GM12892 (cell line): ENCODE measurements at regions not wholly inside any gene's neighbourhood (a gene's known extent, or its start where the extent isn't known, plus 50 kb on each side); places are given as distances from the start of the nearest gene placed in this dataset.

Source experiments
- DNase-seq: peaks from one replicate; pipeline ENCODE4 v3.0.0; 2011; ENCODE audit not compliant: insufficient read length
- FAIRE-seq: peaks from 2 replicates; lab custom pipeline; 2011; peaks lifted over from hg19 to GRCh38; lab: Jason Lieb, UNC
- POLR2A ChIP-seq: IDR thresholded peaks from 2 replicates; pipeline ENCODE4 v1.6.1; 2011; ENCODE audit warnings: low read depth, low read length, control low read depth
- POLR2AphosphoS5 ChIP-seq: IDR thresholded peaks from 2 replicates; pipeline ENCODE4 v1.6.1; 2011; ENCODE audit warnings: low read depth, low read length, control low read depth
- TAF1 ChIP-seq: IDR thresholded peaks from 2 replicates; pipeline ENCODE4 v1.6.1; 2011; ENCODE audit warnings: low read depth, mild to moderate bottlenecking, control low read depth, low read length, borderline replicate concordance

DNA sequence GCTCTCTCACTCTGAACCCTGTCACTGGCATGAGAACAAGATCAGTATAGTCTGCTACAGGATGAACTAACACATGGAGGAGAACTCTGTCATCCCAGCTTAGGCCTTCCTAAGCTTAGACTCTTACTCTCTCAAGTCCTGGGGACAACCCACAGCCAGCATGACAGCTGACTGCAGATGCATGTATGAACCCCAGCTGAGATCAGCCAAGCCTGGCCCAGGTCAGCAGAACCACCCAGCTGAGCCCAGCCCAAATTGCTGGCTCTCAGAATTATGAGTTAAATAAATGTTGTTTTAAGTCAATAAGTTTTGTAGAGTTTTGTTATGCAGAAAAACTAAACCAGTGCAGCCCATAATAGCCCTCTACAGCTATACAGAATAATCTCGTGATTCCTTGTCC, 287.3 kb downstream of the TNS1 start:
- DNase-seq (no peak), FAIRE-seq (no peak)
- no peak for TF ChIP-seq TAF1
- no peak for TF ChIP-seq POLR2A
- TF ChIP-seq POLR2AphosphoS5, result no peak

- no peak for TF ChIP-seq POLR2AphosphoS5
- TF ChIP-seq POLR2A, result no peak
- TF ChIP-seq TAF1, result no peak
- FAIRE-seq (no peak), DNase-seq (no peak)
Observed at GRCh38 chr2:217714287-217714751, 288.5 kb downstream of the TNS1 start.

- DNase-seq, result peak; percentile 42
- no peak for TF ChIP-seq POLR2A
- no peak for TF ChIP-seq POLR2AphosphoS5
- TF ChIP-seq TAF1, result no peak
- FAIRE-seq, result peak; percentile 92
Observed at GRCh38 chr2:217713395-217714286, 289.2 kb downstream of the TNS1 start.

DNA sequence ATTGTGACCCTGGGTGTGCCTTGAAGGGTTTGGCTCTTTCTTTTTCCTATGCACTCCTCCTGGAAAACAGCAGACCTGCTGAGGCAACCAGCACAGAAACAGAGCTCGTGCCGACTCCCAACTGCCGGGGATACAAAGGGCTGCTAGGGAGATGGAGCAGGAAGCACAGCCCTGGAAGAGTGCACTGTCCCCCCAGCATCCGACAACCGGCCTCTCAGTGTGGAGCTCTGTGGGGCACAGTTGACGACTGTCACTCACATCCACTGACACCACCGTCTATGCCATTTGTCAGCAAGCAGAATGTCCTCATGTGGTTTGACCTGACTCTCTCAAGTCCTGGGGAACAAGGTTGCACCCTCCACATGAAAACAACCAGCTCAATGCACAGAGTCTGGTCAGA, 290.4 kb downstream of the TNS1 start:
- DNase-seq (no peak), FAIRE-seq (no peak)
- TF ChIP-seq TAF1, result no peak

DNA sequence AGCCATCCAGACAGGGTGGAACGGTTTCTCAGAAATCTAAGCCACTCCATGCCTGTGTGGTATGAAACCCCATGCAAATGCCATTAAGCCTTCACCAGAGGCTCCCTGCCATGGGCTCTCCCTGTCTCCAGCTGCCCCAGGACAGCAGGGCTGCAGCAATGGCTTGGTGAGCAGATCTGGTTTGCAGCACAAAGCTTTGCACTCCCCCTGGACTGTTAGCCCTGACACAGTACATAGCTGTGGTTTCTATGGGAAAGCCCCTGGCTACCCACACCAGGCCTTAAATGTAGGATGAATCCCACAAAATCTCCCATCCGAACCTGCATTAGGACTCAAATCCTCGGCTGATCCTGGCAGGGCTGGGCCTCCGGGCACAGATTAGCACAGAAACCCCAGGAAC, 291.6 kb downstream of the TNS1 start:
- TF ChIP-seq POLR2AphosphoS5 (no peak), POLR2A (no peak), TAF1 (no peak)

DNA sequence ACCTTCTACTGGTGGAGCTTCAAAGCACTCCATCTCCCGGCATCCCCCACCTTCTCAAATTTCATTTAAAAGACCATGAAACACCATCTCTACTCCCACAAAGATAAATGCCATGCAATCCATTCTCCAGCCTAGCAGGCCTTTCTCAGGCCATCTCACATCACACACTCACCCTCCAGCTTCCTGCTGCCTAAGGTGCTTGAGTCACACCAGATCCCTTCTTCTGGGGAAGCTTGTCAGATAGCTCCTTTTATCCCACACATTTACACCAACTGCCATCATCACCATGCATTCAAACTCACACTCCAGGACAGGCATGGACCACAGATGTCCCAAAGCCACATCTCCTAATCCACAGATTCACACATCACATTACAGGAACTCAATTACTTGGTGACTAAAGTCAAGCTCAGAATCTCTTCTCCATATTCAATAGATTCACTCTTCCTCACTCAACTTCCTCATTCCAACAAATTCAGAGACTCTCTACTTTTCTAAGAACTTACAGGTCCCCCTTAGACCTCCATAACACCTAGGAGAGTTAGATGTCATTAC, 292.5 kb downstream of the TNS1 start:
- no peak for TF ChIP-seq TAF1
- no peak for TF ChIP-seq POLR2A
- TF ChIP-seq POLR2AphosphoS5, result no peak
- DNase-seq (no peak), FAIRE-seq (no peak)

More for the DNA sequence above, 291.6 kb downstream of the TNS1 start:
- FAIRE-seq (no peak), DNase-seq (no peak)

GRCh38 chr2:217709478-217710210, 293.2 kb downstream of the TNS1 start:
- FAIRE-seq, result no peak

GRCh38 chr2:217707131-217707611, 295.6 kb downstream of the TNS1 start:
- no peak for DNase-seq
- FAIRE-seq, result no peak
- TF ChIP-seq POLR2AphosphoS5, result no peak
- no peak for TF ChIP-seq POLR2A
- no peak for TF ChIP-seq TAF1

More at GRCh38 chr2:217709478-217710210, 293.2 kb downstream of the TNS1 start:
- DNase-seq, result no peak
- TF ChIP-seq POLR2AphosphoS5, result no peak
- no peak for TF ChIP-seq TAF1
- no peak for TF ChIP-seq POLR2A

GRCh38 chr2:217706513-217706912, 296.3 kb downstream of the TNS1 start:
- TF ChIP-seq POLR2A (no peak), POLR2AphosphoS5 (no peak), TAF1 (no peak)
- FAIRE-seq (no peak), DNase-seq (no peak)

DNA sequence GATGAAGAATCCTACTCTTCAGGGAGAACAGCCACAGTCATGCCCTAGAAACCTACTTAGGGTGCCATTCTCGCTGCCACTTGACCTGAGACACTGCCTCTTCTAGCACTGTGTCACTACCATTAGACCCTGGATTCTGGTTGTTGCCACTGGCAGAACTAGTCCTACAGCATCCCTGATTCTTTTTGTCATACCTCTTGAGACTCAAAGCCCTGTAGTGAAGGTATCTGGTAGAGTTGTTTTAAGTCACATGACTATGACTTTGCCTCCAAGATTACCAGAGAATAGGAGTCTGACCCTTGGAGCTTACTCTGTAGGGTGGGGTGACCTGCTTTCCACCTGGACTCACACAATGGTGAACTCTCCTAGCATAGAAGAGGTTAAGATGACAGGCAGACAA, 296.7 kb downstream of the TNS1 start:
- TF ChIP-seq POLR2A, result no peak
- TF ChIP-seq POLR2AphosphoS5, result no peak
- TF ChIP-seq TAF1, result no peak
- FAIRE-seq, result no peak
- no peak for DNase-seq

- TF ChIP-seq POLR2AphosphoS5 (no peak), TAF1 (no peak), POLR2A (no peak)
- DNase-seq, result no peak
- FAIRE-seq, result no peak
Observed at GRCh38 chr2:217705461-217705860, 297.3 kb downstream of the TNS1 start.
